ENCODE measurements at regions not wholly inside any gene's neighbourhood (a gene's known extent, or its start where the extent isn't known, plus 50 kb on each side); places are given as distances from the start of the nearest gene placed in this dataset.

DNA sequence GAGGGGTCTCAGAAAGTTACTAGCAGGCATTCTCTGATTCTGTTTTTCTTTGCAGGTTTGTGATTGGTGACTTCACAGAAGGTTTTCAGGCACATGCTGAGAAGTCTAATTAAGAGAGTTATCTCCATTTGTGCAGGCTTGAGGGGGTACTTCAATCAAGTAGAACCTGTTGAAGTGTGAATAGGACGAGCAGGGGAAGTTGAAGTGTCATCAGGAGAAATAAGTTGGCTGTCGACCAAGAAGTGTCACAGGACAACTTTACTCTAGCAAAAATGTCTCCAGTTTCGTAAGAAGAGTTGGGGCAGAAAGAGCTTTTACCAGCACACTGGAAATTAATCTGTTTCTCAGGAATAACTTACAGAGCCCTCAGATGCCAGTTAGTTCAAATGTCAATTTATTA lies 576.5 kb upstream of the SLITRK5 start:
- no peak for TF ChIP-seq POLR2A (IDR thresholded peaks at IDR 0.05; ENCODE audit: low read depth, low read length)
- no peak for TF ChIP-seq JUN (IDR thresholded peaks at IDR 0.05; ENCODE audit: borderline replicate concordance, insufficient read depth, insufficient read length, low read depth)
- TF ChIP-seq POLR2AphosphoS5 (IDR thresholded peaks at IDR 0.05; ENCODE audit: insufficient read depth, low read depth, low read length): no peak
- TF ChIP-seq, protein P1, sequence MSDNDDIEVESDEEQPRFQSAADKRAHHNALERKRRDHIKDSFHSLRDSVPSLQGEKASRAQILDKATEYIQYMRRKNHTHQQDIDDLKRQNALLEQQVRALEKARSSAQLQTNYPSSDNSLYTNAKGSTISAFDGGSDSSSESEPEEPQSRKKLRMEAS (IDR thresholded peaks at IDR 0.05; ENCODE audit: insufficient read depth, insufficient read length): no peak
- Histone ChIP-seq H2AFZ (ENCODE audit: low read depth, low read length) (no peak overlapping the region), H4K20me1 (replicated peaks; ENCODE audit: control insufficient read depth, extremely low read depth, insufficient read depth, low read length) (no peaks in the 10 kb centered on the region), H3K27ac (ENCODE audit: insufficient read depth, low read depth, low read length) (no peak overlapping the region), H3K36me3 (ENCODE audit: control insufficient read depth in 2 of 2, extremely low read depth in 1 of 2, insufficient read depth in 2 of 2, low read length in 2 of 2) (no peaks in the 10 kb centered on the region), H3K9me3 (replicated peaks; ENCODE audit: control insufficient read depth, insufficient read depth, low read length) (no peaks in the 10 kb centered on the region), H3K4me2 (ENCODE audit: insufficient read depth, low read length) (no peak overlapping the region), H3K79me2 (ENCODE audit: control insufficient read depth, insufficient read depth, low read length) (no peaks in the 10 kb centered on the region), H3K9ac (replicated peaks; ENCODE audit: extremely low read depth, insufficient read depth, low read length) (no peak overlapping the region), H3K9me1 (replicated peaks; ENCODE audit: control insufficient read depth, extremely low read depth, insufficient read depth, low read length) (no peaks in the 10 kb centered on the region), H3K4me3 (replicated peaks in 1 of 3; ENCODE audit: insufficient read depth in 1 of 3, low read depth in 1 of 3, low read length in 3 of 3) (no peak overlapping the region), H3K27me3 (ENCODE audit: control insufficient read depth in 2 of 2, insufficient read depth in 2 of 2, low read length in 2 of 2) (no peaks in the 10 kb centered on the region), H3K4me1 (ENCODE audit: control insufficient read depth, extremely low read depth, insufficient read depth, low read length) (no peaks in the 10 kb centered on the region)
- DNase-seq (ENCODE audit: low read depth, low spot score) (no peak), FAIRE-seq (no peak)
- BruUV-seq (replicated peaks): no TSS peak
- ChIA-PET POLR2A (no interaction called here), CTCF (no interaction called here)
- intact Hi-C loops (cut with micrococcal nuclease) (no loop called here), dilution Hi-C loops (cut with MboI; ENCODE audit: extremely low pct_ligation_motif_present, low sequenced_read_pairs) (no loop called here)

DNA sequence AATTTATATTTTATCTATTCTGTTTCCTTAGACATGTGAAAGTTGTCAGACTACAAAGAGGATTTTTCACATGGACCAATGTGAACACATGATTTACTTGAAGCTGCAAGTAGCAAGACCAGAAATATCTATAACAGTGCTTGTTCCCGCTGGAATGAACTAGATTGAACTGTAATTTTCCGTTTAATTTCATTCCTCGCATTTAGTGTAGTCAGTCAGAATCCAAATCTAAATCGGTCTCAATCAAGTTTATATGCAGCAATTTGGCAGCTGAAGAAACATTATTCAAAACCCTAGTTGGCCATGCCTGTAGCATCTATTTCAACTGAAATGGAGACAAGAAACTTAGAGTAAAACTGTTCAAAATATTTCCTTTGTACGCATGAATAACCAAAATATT lies 570.7 kb upstream of the SLITRK5 start:
- Histone ChIP-seq H3K4me1 (ENCODE audit: control insufficient read depth, extremely low read depth, insufficient read depth, low read length) (no peaks in the 10 kb centered on the region), H3K9ac (replicated peaks; ENCODE audit: extremely low read depth, insufficient read depth, low read length) (no peak overlapping the region), H3K27me3 (ENCODE audit: control insufficient read depth in 2 of 2, insufficient read depth in 2 of 2, low read length in 2 of 2) (no peaks in the 10 kb centered on the region), H3K27ac (ENCODE audit: insufficient read depth, low read depth, low read length) (no peak overlapping the region), H3K4me2 (ENCODE audit: insufficient read depth, low read length) (no peak overlapping the region), H4K20me1 (replicated peaks; ENCODE audit: control insufficient read depth, extremely low read depth, insufficient read depth, low read length) (no peaks in the 10 kb centered on the region), H3K36me3 (ENCODE audit: control insufficient read depth in 2 of 2, extremely low read depth in 1 of 2, insufficient read depth in 2 of 2, low read length in 2 of 2) (no peaks in the 10 kb centered on the region), H3K4me3 (replicated peaks in 1 of 3; ENCODE audit: insufficient read depth in 1 of 3, low read depth in 1 of 3, low read length in 3 of 3) (no peak overlapping the region), H3K79me2 (ENCODE audit: control insufficient read depth, insufficient read depth, low read length) (no peaks in the 10 kb centered on the region), H3K9me3 (replicated peaks; ENCODE audit: control insufficient read depth, insufficient read depth, low read length) (peaks cover 2% of the 10 kb centered on the region), H3K9me1 (replicated peaks; ENCODE audit: control insufficient read depth, extremely low read depth, insufficient read depth, low read length) (no peaks in the 10 kb centered on the region), H2AFZ (ENCODE audit: low read depth, low read length) (no peak overlapping the region)
- dilution Hi-C loops (cut with MboI; ENCODE audit: extremely low pct_ligation_motif_present, low sequenced_read_pairs): no loop called here
- DNase-seq (ENCODE audit: low read depth, low spot score) (no peak), FAIRE-seq (no peak)
- CTCF ChIA-PET: no interaction called here
- BruUV-seq (replicated peaks): no TSS peak
- intact Hi-C loops (cut with micrococcal nuclease): no loop called here
- POLR2A ChIA-PET: no interaction called here
- TF ChIP-seq FOS (IDR thresholded peaks at IDR 0.05; ENCODE audit: borderline replicate concordance, insufficient read depth, low read length) (no peak), MYC (IDR thresholded peaks at IDR 0.05; ENCODE audit: low read depth, low read length) (no peak)
